Activated T-helper 9 cell treated with anti-CD3 and anti-CD28 coated beads, Interleukin-2, amount 50 U/mL, for 16 hours (primary cell): ENCODE measurements at regions not wholly inside any gene's neighbourhood (a gene's known extent, or its start where the extent isn't known, plus 50 kb on each side); places are given as distances from the start of the nearest gene placed in this dataset.
"Not testable (repeated sequence)": the region's sequence is repeated elsewhere in the genome, so short reads cannot be mapped to it uniquely, and the experiment has no call there.

ENCODE experiments used
- DNase-seq: peaks from one replicate; pipeline ENCODE4 v3.0.0-alpha.2; 2020; ENCODE audit warnings: low read depth

GRCh38 chr6:27582928-27583725, 110.2 kb upstream of the ZNF184 start:
- DNase-seq, result no peak

GRCh38 chr6:27579973-27580372, 107.1 kb upstream of the ZNF184 start:
- no peak for DNase-seq

GRCh38 chr6:27577922-27578321, 105.0 kb upstream of the ZNF184 start:
- DNase-seq, result no peak

- DNase-seq, result no peak
Observed at GRCh38 chr6:27575594-27576361, 102.9 kb upstream of the ZNF184 start.

- DNase-seq, result no peak
Observed at GRCh38 chr6:27568226-27568897, 95.5 kb upstream of the ZNF184 start.

GRCh38 chr6:27565839-27566779, 93.2 kb upstream of the ZNF184 start:
- DNase-seq, result no peak

GRCh38 chr6:27562027-27562410, 89.1 kb upstream of the ZNF184 start:
- no peak for DNase-seq

GRCh38 chr6:27558028-27558724, 85.3 kb upstream of the ZNF184 start:
- no peak for DNase-seq

- no peak for DNase-seq
Observed at GRCh38 chr6:27556406-27556805, 83.5 kb upstream of the ZNF184 start.

GRCh38 chr6:27553123-27553904, 80.4 kb upstream of the ZNF184 start:
- DNase-seq, result no peak

- DNase-seq, result no peak
Observed at GRCh38 chr6:27551607-27552006, 78.7 kb upstream of the ZNF184 start.

- DNase-seq, result no peak
Observed at GRCh38 chr6:27550692-27551091, 77.8 kb upstream of the ZNF184 start.

- not testable (repeated sequence) for DNase-seq
Observed at GRCh38 chr6:27549241-27549598, 76.3 kb upstream of the ZNF184 start.

GRCh38 chr6:27547157-27548075, 74.5 kb upstream of the ZNF184 start:
- no peak for DNase-seq

GRCh38 chr6:27546522-27546921, 73.6 kb upstream of the ZNF184 start:
- DNase-seq, result no peak

- DNase-seq, result no peak
Observed at GRCh38 chr6:27545271-27546046, 72.6 kb upstream of the ZNF184 start.

- no peak for DNase-seq
Observed at GRCh38 chr6:27544612-27545260, 71.8 kb upstream of the ZNF184 start.

GRCh38 chr6:27544135-27544534, 71.2 kb upstream of the ZNF184 start:
- not testable (repeated sequence) for DNase-seq
